Brain microvascular endothelial cell (primary cell): ENCODE measurements at regions not wholly inside any gene's neighbourhood (a gene's known extent, or its start where the extent isn't known, plus 50 kb on each side); places are given as distances from the start of the nearest gene placed in this dataset.

Source experiments
- DNase-seq: peaks from one replicate; pipeline ENCODE4 v3.0.0-alpha.2; 2020
- H3K27ac ChIP-seq: fragments of 250-450 bp; sonication (Bioruptor Pico); 2 replicates; pipeline ENCODE4 v1.5.1; 2020; ENCODE audit warnings: mild to moderate bottlenecking, moderate library complexity
- H3K27me3 ChIP-seq: fragments of 250-450 bp; sonication (Bioruptor Pico); replicated peaks from 2 replicates; pipeline ENCODE4 v1.5.1; 2020; ENCODE audit warnings: mild to moderate bottlenecking
- H3K36me3 ChIP-seq: fragments of 250-450 bp; sonication (Bioruptor Pico); replicated peaks from 2 replicates; pipeline ENCODE4 v1.5.1; 2020; ENCODE audit warnings: mild to moderate bottlenecking
- H3K4me3 ChIP-seq: 2 replicates; pipeline ENCODE4 v1.5.1; 2011; ENCODE audit warnings: low read depth, mild to moderate bottlenecking, control low read depth, low read length, moderate library complexity
- CTCF ChIP-seq: IDR thresholded peaks from 2 replicates; pipeline ENCODE4 v1.5.1; 2011; ENCODE audit warnings: low read depth, mild to moderate bottlenecking, moderate library complexity, low read length, control low read depth, inconsistent platforms; ENCODE audit errors: missing control alignments
- in situ Hi-C: cut with HindIII; loops from 2 replicates; pipeline ENCODE4 v1.10.0; 2017; ENCODE audit warnings: low sequenced_read_pairs, low pct_ligation_motif_present

GRCh38 chr5:39829441-39829840, 404.7 kb upstream of the DAB2 start:
- H3K36me3 ChIP-seq, result no peaks in the 10 kb centered on the region
- no peak overlapping the region for H3K27ac ChIP-seq
- in situ Hi-C loops, result no loop called here
- TF ChIP-seq CTCF, result no peak
- DNase-seq, result no peak
- H3K27me3 ChIP-seq, result no peaks in the 10 kb centered on the region
- no peak overlapping the region for H3K4me3 ChIP-seq

- no peak for DNase-seq
- in situ Hi-C loops, result no loop called here
- no peaks in the 10 kb centered on the region for H3K27me3 ChIP-seq
- TF ChIP-seq CTCF, result no peak
- H3K27ac ChIP-seq, result no peak overlapping the region
- H3K4me3 ChIP-seq, result no peak overlapping the region
- no peaks in the 10 kb centered on the region for H3K36me3 ChIP-seq
Measured at GRCh38 chr5:39826051-39826450, 401.3 kb upstream of the DAB2 start.

- H3K36me3 ChIP-seq, result no peaks in the 10 kb centered on the region
- TF ChIP-seq CTCF, result no peak
- H3K27me3 ChIP-seq, result no peaks in the 10 kb centered on the region
- in situ Hi-C loops, result no loop called here
- no peak overlapping the region for H3K27ac ChIP-seq
- no peak overlapping the region for H3K4me3 ChIP-seq
- DNase-seq, result no peak
Measured at GRCh38 chr5:39825301-39825700, 400.5 kb upstream of the DAB2 start.

GRCh38 chr5:39822020-39822419, 397.2 kb upstream of the DAB2 start:
- no peak overlapping the region for H3K27ac ChIP-seq
- TF ChIP-seq CTCF, result no peak
- no peak for DNase-seq
- H3K27me3 ChIP-seq, result no peaks in the 10 kb centered on the region
- no peak overlapping the region for H3K4me3 ChIP-seq
- in situ Hi-C loops, result no loop called here
- no peaks in the 10 kb centered on the region for H3K36me3 ChIP-seq

- no peak overlapping the region for H3K27ac ChIP-seq
- DNase-seq, result no peak
- H3K4me3 ChIP-seq, result no peak overlapping the region
- no peak for TF ChIP-seq CTCF
- H3K27me3 ChIP-seq, result no peaks in the 10 kb centered on the region
- H3K36me3 ChIP-seq, result no peaks in the 10 kb centered on the region
- in situ Hi-C loops, result no loop called here
Measured at GRCh38 chr5:39816866-39817265, 392.1 kb upstream of the DAB2 start.

GRCh38 chr5:39816156-39816845, 391.5 kb upstream of the DAB2 start:
- Histone ChIP-seq H3K4me3 (no peak overlapping the region), H3K27me3 (no peaks in the 10 kb centered on the region), H3K27ac (no peak overlapping the region), H3K36me3 (no peaks in the 10 kb centered on the region)
- no peak for TF ChIP-seq CTCF
- in situ Hi-C loops, result no loop called here
- DNase-seq, result no peak
